ENCODE measurements at regions not wholly inside any gene's neighbourhood (a gene's known extent, or its start where the extent isn't known, plus 50 kb on each side); places are given as distances from the start of the nearest gene placed in this dataset.

DNA sequence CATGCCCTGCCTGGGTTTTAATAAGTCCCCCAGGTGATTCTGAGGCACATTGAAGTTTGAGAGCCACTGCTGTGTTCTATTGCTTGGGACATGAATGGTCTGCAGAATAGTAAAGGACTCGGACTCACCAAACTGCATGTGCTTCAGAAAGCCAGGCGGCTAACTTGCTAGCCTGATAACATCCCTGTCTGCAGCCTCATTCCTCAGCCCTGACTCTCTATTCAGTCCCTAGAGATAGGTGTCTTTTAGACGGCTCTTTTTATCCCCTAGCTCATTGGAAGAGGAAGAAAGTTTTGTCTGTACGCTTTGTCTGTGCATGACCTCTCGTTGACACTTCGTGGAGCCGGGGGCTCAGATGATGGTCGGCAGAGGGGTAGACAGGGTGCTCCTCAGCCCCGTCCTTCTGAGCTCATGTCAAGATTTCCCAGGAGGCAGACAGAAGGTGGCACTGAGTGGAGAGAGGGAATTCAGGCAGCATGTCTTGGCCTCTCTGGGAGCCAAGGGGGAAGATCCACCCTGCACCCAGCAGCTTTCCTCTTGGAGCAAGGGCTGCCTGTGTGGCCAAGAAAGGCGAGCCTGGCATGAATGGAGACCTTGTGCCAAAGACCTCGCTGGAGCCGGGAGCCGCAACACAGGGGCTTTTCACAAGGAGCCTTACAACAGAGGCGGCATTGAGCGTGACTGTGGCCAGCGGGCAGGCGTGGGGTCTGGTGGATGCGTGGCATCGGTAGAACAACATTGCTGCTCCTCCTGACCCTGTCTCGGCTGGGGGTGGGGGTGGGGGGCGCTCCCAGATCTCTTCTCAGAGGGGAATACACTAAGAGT, 51.1 kb upstream of the PODXL start:
- Histone ChIP-seq H3F3A (ENCODE audit: insufficient read depth, low read depth) (peaks cover 40% of the 10 kb centered on the region), H3K36me3 (ENCODE audit: low read depth) (no peaks in the 10 kb centered on the region), H3K9me2 (ENCODE audit: insufficient read depth) (0 out of 2 replicates have a peak, but pooled peaks cover 3% of the 10 kb centered on the region), H3K4me2 (peak overlapping the region; percentile 37), H3K79me2 (ENCODE audit: low read depth) (no peaks in the 10 kb centered on the region), H3K27me3 (ENCODE audit: insufficient read depth, low read depth) (no peaks in the 10 kb centered on the region), H3K4me1 (replicated peaks; ENCODE audit: insufficient read depth) (peaks cover 42% of the 10 kb centered on the region), H3K27ac (peak overlapping the region; percentile 52; the same call in 1 of the 2 replicates), H3K9me3 (ENCODE audit: insufficient read depth, low read depth) (no peaks in the 10 kb centered on the region), H3K4me3 (no peak overlapping the region), H2AFZ (no peak overlapping the region), H4K20me1 (ENCODE audit: insufficient read depth) (no peaks in the 10 kb centered on the region)
- POLR2A ChIA-PET (ENCODE audit: unreplicated experiment), result interaction anchor here (0.5 to 0.6 kb wide), 2 partner anchors 18 to 1166 kb away, joined by 4 to 6 read pairs; no protein-coding TSS in a partner anchor
- DNase-seq, result no peak
- CTCF ChIA-PET, result no interaction called here
- TF ChIP-seq, protein P1, sequence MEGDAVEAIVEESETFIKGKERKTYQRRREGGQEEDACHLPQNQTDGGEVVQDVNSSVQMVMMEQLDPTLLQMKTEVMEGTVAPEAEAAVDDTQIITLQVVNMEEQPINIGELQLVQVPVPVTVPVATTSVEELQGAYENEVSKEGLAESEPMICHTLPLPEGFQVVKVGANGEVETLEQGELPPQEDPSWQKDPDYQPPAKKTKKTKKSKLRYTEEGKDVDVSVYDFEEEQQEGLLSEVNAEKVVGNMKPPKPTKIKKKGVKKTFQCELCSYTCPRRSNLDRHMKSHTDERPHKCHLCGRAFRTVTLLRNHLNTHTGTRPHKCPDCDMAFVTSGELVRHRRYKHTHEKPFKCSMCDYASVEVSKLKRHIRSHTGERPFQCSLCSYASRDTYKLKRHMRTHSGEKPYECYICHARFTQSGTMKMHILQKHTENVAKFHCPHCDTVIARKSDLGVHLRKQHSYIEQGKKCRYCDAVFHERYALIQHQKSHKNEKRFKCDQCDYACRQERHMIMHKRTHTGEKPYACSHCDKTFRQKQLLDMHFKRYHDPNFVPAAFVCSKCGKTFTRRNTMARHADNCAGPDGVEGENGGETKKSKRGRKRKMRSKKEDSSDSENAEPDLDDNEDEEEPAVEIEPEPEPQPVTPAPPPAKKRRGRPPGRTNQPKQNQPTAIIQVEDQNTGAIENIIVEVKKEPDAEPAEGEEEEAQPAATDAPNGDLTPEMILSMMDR (conservative IDR thresholded peaks at IDR 0.05), result no peak
- TF ChIP-seq EZH2 (IDR thresholded peaks at IDR 0.05; ENCODE audit: low read depth), result no peak
- intact Hi-C loops (cut with micrococcal nuclease; ENCODE audit: unreplicated experiment), result no loop called here
- BruUV-seq (replicated peaks), result no TSS peak

DNA sequence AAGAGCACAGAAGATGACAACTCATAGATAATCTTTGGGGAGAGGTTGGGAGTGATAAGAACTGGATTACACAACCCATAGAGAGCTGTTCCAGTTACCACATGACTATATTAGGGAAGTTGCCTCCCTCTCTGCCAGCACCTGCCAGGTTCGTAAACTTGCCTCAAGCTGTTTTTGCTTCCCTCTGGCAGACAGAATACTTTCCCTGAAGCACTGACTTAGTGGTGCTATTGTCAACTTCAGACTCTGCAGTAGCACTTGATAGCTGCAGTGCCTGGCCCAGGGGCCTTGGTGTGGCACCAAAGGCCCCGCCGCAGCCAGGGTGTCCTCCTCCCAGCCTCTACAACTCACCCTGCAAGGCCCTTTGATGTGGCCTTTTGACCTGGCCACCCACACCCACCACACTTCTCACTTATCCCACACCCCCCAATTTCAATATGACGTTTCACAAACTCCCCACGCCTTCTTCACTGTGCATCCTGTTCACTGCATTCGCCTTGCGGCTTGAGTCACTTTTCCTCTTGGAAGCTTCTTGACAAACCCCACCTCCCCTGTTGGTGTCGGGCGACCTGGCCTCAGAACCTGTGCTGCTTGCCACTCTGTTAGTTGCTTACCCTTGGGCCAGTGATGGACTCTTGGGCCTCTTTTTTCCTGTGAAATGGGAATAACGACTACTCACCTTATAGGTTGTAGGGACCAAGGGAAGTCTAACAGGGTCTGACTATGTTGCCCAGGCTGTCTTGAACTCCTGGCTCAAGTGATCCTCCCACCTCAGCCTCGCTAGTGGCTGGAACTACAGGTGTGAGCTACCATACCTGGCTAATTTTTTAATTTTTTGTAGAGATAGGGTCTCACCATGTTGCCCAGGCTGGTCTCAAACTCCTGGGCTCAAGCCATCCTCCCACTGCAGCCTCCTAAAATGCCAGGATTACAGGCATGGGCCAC, 50.2 kb upstream of the PODXL start:
- peak; percentile 58 to 89 for DNase-seq

More for the DNA sequence above, 50.2 kb upstream of the PODXL start:
- Histone ChIP-seq H3K36me3 (ENCODE audit: low read depth) (no peaks in the 10 kb centered on the region), H3K79me2 (ENCODE audit: low read depth) (no peaks in the 10 kb centered on the region), H3K9me2 (ENCODE audit: insufficient read depth) (0 out of 2 replicates have a peak, but pooled peaks cover under 1% of the 10 kb centered on the region), H4K20me1 (ENCODE audit: insufficient read depth) (no peaks in the 10 kb centered on the region), H3K27me3 (ENCODE audit: insufficient read depth, low read depth) (no peaks in the 10 kb centered on the region), H3K9me3 (ENCODE audit: insufficient read depth, low read depth) (no peaks in the 10 kb centered on the region), H3K4me1 (replicated peaks; ENCODE audit: insufficient read depth) (peaks cover 42% of the 10 kb centered on the region), H3K4me3 (no peak overlapping the region), H3K27ac (peak overlapping the region; percentile 52), H3F3A (ENCODE audit: insufficient read depth, low read depth) (peaks cover 40% of the 10 kb centered on the region), H2AFZ (no peak overlapping the region), H3K4me2 (peak overlapping the region; percentile 37)
- ChIA-PET POLR2A (ENCODE audit: unreplicated experiment) (interaction anchor here (0.6 kb wide), 3 partner anchors 19 to 1165 kb away, joined by 4 read pairs; no protein-coding TSS in a partner anchor), CTCF (interaction anchor here (1.0 kb wide), 1 partner anchor 68 kb away, joined by 3 read pairs; no protein-coding TSS in a partner anchor)
- BruUV-seq (replicated peaks), result no TSS peak
- TF ChIP-seq, protein P1 (conservative IDR thresholded peaks at IDR 0.05), result no peak
- TF ChIP-seq EZH2 (IDR thresholded peaks at IDR 0.05; ENCODE audit: low read depth), result no peak
- intact Hi-C loops (cut with micrococcal nuclease; ENCODE audit: unreplicated experiment), result no loop called here
